ENCODE measurements at regions not wholly inside any gene's neighbourhood (a gene's known extent, or its start where the extent isn't known, plus 50 kb on each side); places are given as distances from the start of the nearest gene placed in this dataset.

- Mint-ChIP-seq H3K27ac (ENCODE audit: low read depth, unreplicated experiment) (no peak overlapping the region), H3K9me3 (ENCODE audit: unreplicated experiment) (no peaks in the 10 kb centered on the region), H3K27me3 (ENCODE audit: insufficient read depth, unreplicated experiment) (no peaks in the 10 kb centered on the region), H3K4me3 (ENCODE audit: unreplicated experiment) (no peak overlapping the region), H3K4me1 (ENCODE audit: insufficient read depth, unreplicated experiment) (no peaks in the 10 kb centered on the region), H3K36me3 (ENCODE audit: insufficient read depth, unreplicated experiment) (no peaks in the 10 kb centered on the region)
- intact Hi-C loops (cut with micrococcal nuclease) = no loop called here
- no peak for DNase-seq (ENCODE audit: unreplicated experiment)
- no peak for TF ChIP-seq CTCF (IDR thresholded peaks at IDR 0.05; ENCODE audit: unreplicated experiment)
- POLR2A ChIA-PET = interaction anchor here (0.6 to 1.3 kb wide), 2 partner anchors 80 to 554 kb away, joined by 3 read pairs; partner anchors contain the start of gene NXT1
- CTCF ChIA-PET = no interaction called here
- no TSS peak for BruUV-seq (replicated peaks)
Measured at GRCh38 chr20:23270382-23270911, 80.1 kb upstream of the NXT1 start.

GRCh38 chr20:23269954-23270353, 80.6 kb upstream of the NXT1 start:
- no peak overlapping the region for H3K4me3 Mint-ChIP-seq (ENCODE audit: unreplicated experiment)
- no peak for TF ChIP-seq CTCF (IDR thresholded peaks at IDR 0.05; ENCODE audit: unreplicated experiment)
- intact Hi-C loops (cut with micrococcal nuclease) = no loop called here
- H3K27me3 Mint-ChIP-seq (ENCODE audit: insufficient read depth, unreplicated experiment) = no peaks in the 10 kb centered on the region
- no TSS peak for BruUV-seq (replicated peaks)
- H3K27ac Mint-ChIP-seq (ENCODE audit: low read depth, unreplicated experiment) = no peak overlapping the region
- DNase-seq (ENCODE audit: unreplicated experiment) = no peak
- ChIA-PET CTCF (no interaction called here), POLR2A (interaction anchor here (0.6 to 1.3 kb wide), 2 partner anchors 80 to 554 kb away, joined by 3 read pairs; partner anchors contain the start of gene NXT1)
- no peaks in the 10 kb centered on the region for H3K4me1 Mint-ChIP-seq (ENCODE audit: insufficient read depth, unreplicated experiment)
- H3K9me3 Mint-ChIP-seq (ENCODE audit: unreplicated experiment) = no peaks in the 10 kb centered on the region
- no peaks in the 10 kb centered on the region for H3K36me3 Mint-ChIP-seq (ENCODE audit: insufficient read depth, unreplicated experiment)

GRCh38 chr20:23268792-23269354, 81.7 kb upstream of the NXT1 start:
- no peaks in the 10 kb centered on the region for H3K9me3 Mint-ChIP-seq (ENCODE audit: unreplicated experiment)
- no peak for TF ChIP-seq CTCF (IDR thresholded peaks at IDR 0.05; ENCODE audit: unreplicated experiment)
- intact Hi-C loops (cut with micrococcal nuclease) = no loop called here
- H3K27me3 Mint-ChIP-seq (ENCODE audit: insufficient read depth, unreplicated experiment) = no peaks in the 10 kb centered on the region
- no TSS peak for BruUV-seq (replicated peaks)
- DNase-seq (ENCODE audit: unreplicated experiment) = no peak
- CTCF ChIA-PET = interaction anchor here (0.6 to 0.7 kb wide), 2 partner anchors 650 to 1281 kb away, joined by 3 to 5 read pairs; no protein-coding TSS in a partner anchor
- POLR2A ChIA-PET = interaction anchor here (0.7 kb wide), 1 partner anchor 38 kb away, joined by 3 read pairs; no protein-coding TSS in a partner anchor
- no peak overlapping the region for H3K4me3 Mint-ChIP-seq (ENCODE audit: unreplicated experiment)
- H3K4me1 Mint-ChIP-seq (ENCODE audit: insufficient read depth, unreplicated experiment) = no peaks in the 10 kb centered on the region
- no peak overlapping the region for H3K27ac Mint-ChIP-seq (ENCODE audit: low read depth, unreplicated experiment)
- H3K36me3 Mint-ChIP-seq (ENCODE audit: insufficient read depth, unreplicated experiment) = no peaks in the 10 kb centered on the region

- Mint-ChIP-seq H3K4me1 (ENCODE audit: insufficient read depth, unreplicated experiment) (no peaks in the 10 kb centered on the region), H3K36me3 (ENCODE audit: insufficient read depth, unreplicated experiment) (no peaks in the 10 kb centered on the region), H3K27ac (ENCODE audit: low read depth, unreplicated experiment) (no peak overlapping the region), H3K9me3 (ENCODE audit: unreplicated experiment) (no peaks in the 10 kb centered on the region), H3K4me3 (ENCODE audit: unreplicated experiment) (no peak overlapping the region), H3K27me3 (ENCODE audit: insufficient read depth, unreplicated experiment) (no peaks in the 10 kb centered on the region)
- no peak for TF ChIP-seq CTCF (IDR thresholded peaks at IDR 0.05; ENCODE audit: unreplicated experiment)
- DNase-seq (ENCODE audit: unreplicated experiment) = no peak
- intact Hi-C loops (cut with micrococcal nuclease) = no loop called here
- ChIA-PET CTCF (no interaction called here), POLR2A (no interaction called here)
- BruUV-seq (replicated peaks) = no TSS peak
Measured at GRCh38 chr20:23267909-23268308, 82.7 kb upstream of the NXT1 start.
